Astrocyte (in vitro differentiated cells and primary cell): ENCODE measurements at regions not wholly inside any gene's neighbourhood (a gene's known extent, or its start where the extent isn't known, plus 50 kb on each side); places are given as distances from the start of the nearest gene placed in this dataset.

ENCODE experiments used
- DNase-seq: peaks from one replicate; pipeline ENCODE4 v3.0.0-alpha.2; 2010; ENCODE audit warnings: low read depth
- FAIRE-seq: peaks from 2 replicates; lab custom pipeline; 2011; peaks lifted over from hg19 to GRCh38; lab: Jason Lieb, UNC
- H2AFZ ChIP-seq: 2 replicates; pipeline ENCODE4 v1.6.0; 2012; ENCODE audit warnings: low read depth, low read length, inconsistent platforms
- H3K27ac ChIP-seq: 2 replicates; pipeline ENCODE4 v1.5.1; 2011; ENCODE audit warnings: low read depth, low read length, inconsistent platforms
- H3K27me3 ChIP-seq: 2 replicates; pipeline ENCODE4 v1.6.0; 2011; ENCODE audit warnings: low read length, inconsistent platforms; ENCODE audit not compliant: insufficient read depth
- H3K36me3 ChIP-seq: 2 replicates; pipeline ENCODE4 v1.5.1; 2011; ENCODE audit warnings: low read length, inconsistent platforms; ENCODE audit not compliant: insufficient read depth
- H3K4me1 ChIP-seq: 2 replicates; pipeline ENCODE4 v1.5.1; 2011; ENCODE audit warnings: low read length, inconsistent platforms; ENCODE audit not compliant: insufficient read depth
- H3K4me2 ChIP-seq: 2 replicates; pipeline ENCODE4 v1.6.0; 2012; ENCODE audit warnings: low read length, inconsistent platforms
- H3K4me3 ChIP-seq: 2 replicates; pipeline ENCODE4 v1.5.1; 2011; ENCODE audit warnings: low read depth, mild to moderate bottlenecking, low read length, inconsistent platforms; ENCODE audit not compliant: insufficient read depth
- H3K79me2 ChIP-seq: 2 replicates; pipeline ENCODE4 v1.6.0; 2012; ENCODE audit warnings: mild to moderate bottlenecking, low read length, inconsistent platforms; ENCODE audit not compliant: insufficient read depth
- H3K9ac ChIP-seq: 2 replicates; pipeline ENCODE4 v1.6.0; 2012; ENCODE audit warnings: mild to moderate bottlenecking, low read length, inconsistent platforms
- H3K9me3 ChIP-seq: 2 replicates; pipeline ENCODE4 v1.5.1; 2012; ENCODE audit warnings: low read depth, mild to moderate bottlenecking, low read length, inconsistent platforms; ENCODE audit not compliant: insufficient read depth
- H4K20me1 ChIP-seq: 2 replicates; pipeline ENCODE4 v1.6.0; 2012; ENCODE audit warnings: low read length, inconsistent platforms; ENCODE audit not compliant: insufficient read depth
- H3K27ac Mint-ChIP-seq: one replicate; pipeline ENCODE4 v1.8.0; 2021; ENCODE audit warnings: mild to moderate bottlenecking, mixed read lengths; ENCODE audit not compliant: unreplicated experiment
- H3K27me3 Mint-ChIP-seq: one replicate; pipeline ENCODE4 v1.8.0; 2021; ENCODE audit warnings: low read depth, mixed read lengths; ENCODE audit not compliant: unreplicated experiment
- H3K36me3 Mint-ChIP-seq: one replicate; pipeline ENCODE4 v1.8.0; 2021; ENCODE audit warnings: low read depth, mixed read lengths; ENCODE audit not compliant: unreplicated experiment
- H3K4me1 Mint-ChIP-seq: one replicate; pipeline ENCODE4 v1.8.0; 2021; ENCODE audit warnings: low read depth, mixed read lengths; ENCODE audit not compliant: unreplicated experiment
- H3K4me3 Mint-ChIP-seq: one replicate; pipeline ENCODE4 v1.8.0; 2021; ENCODE audit warnings: mild to moderate bottlenecking, moderate library complexity, mixed read lengths; ENCODE audit not compliant: unreplicated experiment
- H3K9me3 Mint-ChIP-seq: one replicate; pipeline ENCODE4 v1.8.0; 2021; ENCODE audit warnings: mild to moderate bottlenecking, mixed read lengths; ENCODE audit not compliant: unreplicated experiment
- EZH2 ChIP-seq: IDR thresholded peaks from 2 replicates; pipeline ENCODE4 v1.6.1; 2012; ENCODE audit warnings: mild to moderate bottlenecking, low read length, inconsistent platforms; ENCODE audit not compliant: insufficient read depth
- TF ChIP-seq, protein P1 (sequence below): IDR thresholded peaks from 2 replicates; pipeline ENCODE4 v1.5.1; 2011; ENCODE audit warnings: low read depth, mild to moderate bottlenecking, inconsistent platforms, low read length, moderate library complexity; ENCODE audit not compliant: insufficient read depth

DNA sequence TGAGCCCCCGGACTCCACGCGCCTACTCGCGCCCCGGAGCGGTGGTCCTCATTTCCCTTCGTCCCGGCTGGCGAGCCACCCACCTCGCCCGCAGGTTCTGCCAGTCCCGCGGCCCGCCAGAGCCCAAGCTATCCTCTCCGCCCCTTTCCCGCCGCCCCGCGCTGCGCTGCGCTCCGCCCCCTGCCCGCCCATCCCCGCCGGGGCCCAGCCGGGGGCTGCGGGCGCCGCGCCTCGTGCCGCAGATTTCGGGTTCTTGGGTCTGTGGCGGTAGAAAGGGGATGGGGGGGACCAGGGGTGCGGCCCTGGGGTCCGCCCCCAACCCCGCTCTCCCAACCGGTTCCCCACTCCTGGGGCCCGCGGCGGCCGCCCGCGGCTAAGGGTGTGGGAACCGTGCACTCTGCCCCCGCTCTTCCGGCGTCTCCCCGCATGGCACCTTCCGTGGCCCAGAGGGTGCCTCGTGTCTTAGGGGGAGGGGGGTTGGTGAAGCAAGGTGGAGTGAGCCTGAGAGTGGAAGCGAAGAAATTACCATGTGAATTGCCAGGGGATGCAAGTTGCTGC, 650.8 kb upstream of the DIPK2B start:
- peaks cover 17% of the 10 kb centered on the region for H3K4me1 ChIP-seq
- H3K27me3 ChIP-seq: no peaks in the 10 kb centered on the region
- H3K9me3 ChIP-seq: no peaks in the 10 kb centered on the region
- peak overlapping the region; percentile 66 for H2AFZ ChIP-seq
- H3K27ac ChIP-seq: peak overlapping the region; percentile 75
- peak overlapping the region; percentile 91 for H3K4me2 ChIP-seq
- Mint-ChIP-seq H3K4me1 (peaks cover 21% of the 10 kb centered on the region), H3K27me3 (no peaks in the 10 kb centered on the region), H3K9me3 (no peaks in the 10 kb centered on the region), H3K27ac (peak overlapping the region; percentile 72), H3K36me3 (peaks cover 3% of the 10 kb centered on the region), H3K4me3 (peak overlapping the region; percentile 82)
- DNase-seq: no peak
- peak overlapping the region; percentile 95 for H3K4me3 ChIP-seq
- peaks cover 32% of the 10 kb centered on the region for H3K79me2 ChIP-seq
- H4K20me1 ChIP-seq: no peaks in the 10 kb centered on the region
- peak overlapping the region; percentile 91 for H3K9ac ChIP-seq
- FAIRE-seq: no peak
- H3K36me3 ChIP-seq: no peaks in the 10 kb centered on the region
- TF ChIP-seq, protein P1, sequence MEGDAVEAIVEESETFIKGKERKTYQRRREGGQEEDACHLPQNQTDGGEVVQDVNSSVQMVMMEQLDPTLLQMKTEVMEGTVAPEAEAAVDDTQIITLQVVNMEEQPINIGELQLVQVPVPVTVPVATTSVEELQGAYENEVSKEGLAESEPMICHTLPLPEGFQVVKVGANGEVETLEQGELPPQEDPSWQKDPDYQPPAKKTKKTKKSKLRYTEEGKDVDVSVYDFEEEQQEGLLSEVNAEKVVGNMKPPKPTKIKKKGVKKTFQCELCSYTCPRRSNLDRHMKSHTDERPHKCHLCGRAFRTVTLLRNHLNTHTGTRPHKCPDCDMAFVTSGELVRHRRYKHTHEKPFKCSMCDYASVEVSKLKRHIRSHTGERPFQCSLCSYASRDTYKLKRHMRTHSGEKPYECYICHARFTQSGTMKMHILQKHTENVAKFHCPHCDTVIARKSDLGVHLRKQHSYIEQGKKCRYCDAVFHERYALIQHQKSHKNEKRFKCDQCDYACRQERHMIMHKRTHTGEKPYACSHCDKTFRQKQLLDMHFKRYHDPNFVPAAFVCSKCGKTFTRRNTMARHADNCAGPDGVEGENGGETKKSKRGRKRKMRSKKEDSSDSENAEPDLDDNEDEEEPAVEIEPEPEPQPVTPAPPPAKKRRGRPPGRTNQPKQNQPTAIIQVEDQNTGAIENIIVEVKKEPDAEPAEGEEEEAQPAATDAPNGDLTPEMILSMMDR: no peak
- no peak for TF ChIP-seq EZH2

DNA sequence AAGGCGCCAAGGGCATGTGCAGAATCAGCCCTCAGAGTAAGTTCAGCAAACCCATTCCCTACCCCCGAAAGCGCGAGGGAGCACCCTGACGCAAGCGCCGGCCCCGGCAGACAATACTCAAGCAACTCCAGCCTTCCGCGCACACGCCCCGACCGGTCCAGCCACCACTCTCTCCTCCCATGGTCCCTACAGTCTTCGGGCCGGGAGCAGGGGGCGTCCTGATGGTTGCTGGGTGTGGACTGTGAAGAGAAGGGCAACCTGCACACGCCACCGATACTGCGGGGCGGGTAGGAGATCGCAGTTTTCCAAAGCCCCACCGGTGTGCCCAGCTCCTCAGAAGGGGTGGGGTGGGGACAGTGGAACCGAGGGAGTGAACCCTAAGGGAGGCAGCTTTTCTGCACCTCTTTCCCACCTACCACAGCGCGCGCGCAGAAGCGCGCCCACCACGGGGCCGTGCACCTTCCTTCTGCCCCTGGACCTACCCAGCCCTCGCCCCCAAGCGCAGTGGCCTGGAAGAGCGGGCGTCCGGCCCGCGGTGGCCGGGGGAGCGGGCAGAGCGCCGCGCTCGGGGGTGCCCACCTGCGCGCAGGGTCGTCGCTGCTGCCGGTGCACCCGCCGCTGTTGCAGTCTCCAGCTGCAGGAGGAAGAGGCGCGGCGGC, 650.2 kb upstream of the DIPK2B start:
- Histone ChIP-seq H3K9ac (peak overlapping the region; percentile 91), H3K27me3 (no peaks in the 10 kb centered on the region), H3K4me3 (peak overlapping the region; percentile 95), H3K27ac (peak overlapping the region; percentile 75), H3K4me2 (peak overlapping the region; percentile 91), H3K9me3 (no peaks in the 10 kb centered on the region), H4K20me1 (no peaks in the 10 kb centered on the region), H3K4me1 (peaks cover 17% of the 10 kb centered on the region), H3K79me2 (peaks cover 37% of the 10 kb centered on the region), H3K36me3 (peaks cover 2% of the 10 kb centered on the region), H2AFZ (peak overlapping the region; percentile 66)
- DNase-seq (peak; percentile 25), FAIRE-seq (no peak)
- H3K4me3 Mint-ChIP-seq: peak overlapping the region; percentile 98
- H3K27me3 Mint-ChIP-seq: no peaks in the 10 kb centered on the region
- peaks cover 22% of the 10 kb centered on the region for H3K4me1 Mint-ChIP-seq
- TF ChIP-seq, protein P1: no peak
- TF ChIP-seq EZH2: no peak
- H3K36me3 Mint-ChIP-seq: peaks cover 3% of the 10 kb centered on the region
- H3K9me3 Mint-ChIP-seq: no peaks in the 10 kb centered on the region
- H3K27ac Mint-ChIP-seq: peak overlapping the region; percentile 94
